ENCODE measurements at regions not wholly inside any gene's neighbourhood (a gene's known extent, or its start where the extent isn't known, plus 50 kb on each side); places are given as distances from the start of the nearest gene placed in this dataset.

DNA sequence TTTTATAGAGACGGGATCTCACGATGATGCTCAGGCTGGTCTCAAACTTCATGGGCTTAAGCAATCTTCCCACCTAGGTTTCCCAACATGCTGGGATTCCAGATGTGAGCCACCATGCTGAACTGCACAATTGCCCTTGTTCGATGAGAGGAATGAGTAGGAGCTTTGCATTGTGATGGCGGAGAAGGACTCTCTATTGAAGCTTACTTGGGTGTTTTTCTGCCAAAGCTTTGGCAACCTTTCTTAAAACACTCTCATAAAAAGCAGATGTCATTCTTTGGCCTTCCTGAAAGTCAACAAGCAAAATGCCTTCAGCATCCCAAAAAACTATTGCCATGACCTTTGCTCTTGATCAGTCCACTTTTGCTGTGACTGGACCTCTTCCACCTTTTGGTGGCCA is 904.8 kb upstream of the TMEM132C start:
- no peak for DNase-seq
- no peaks in the 10 kb centered on the region for H3K9me2 ChIP-seq (ENCODE audit: insufficient read depth)
- H3K27me3 ChIP-seq (ENCODE audit: insufficient read depth, low read depth) = no peaks in the 10 kb centered on the region
- H3K4me1 ChIP-seq (replicated peaks; ENCODE audit: insufficient read depth) = no peaks in the 10 kb centered on the region
- no peaks in the 10 kb centered on the region for H3F3A ChIP-seq (ENCODE audit: insufficient read depth, low read depth)
- H3K4me2 ChIP-seq = no peak overlapping the region
- no peaks in the 10 kb centered on the region for H3K9me3 ChIP-seq (ENCODE audit: insufficient read depth, low read depth)
- no peak overlapping the region for H3K4me3 ChIP-seq
- H3K79me2 ChIP-seq (ENCODE audit: low read depth) = no peaks in the 10 kb centered on the region
- no peaks in the 10 kb centered on the region for H3K36me3 ChIP-seq (ENCODE audit: low read depth)
- TF ChIP-seq, protein P1, sequence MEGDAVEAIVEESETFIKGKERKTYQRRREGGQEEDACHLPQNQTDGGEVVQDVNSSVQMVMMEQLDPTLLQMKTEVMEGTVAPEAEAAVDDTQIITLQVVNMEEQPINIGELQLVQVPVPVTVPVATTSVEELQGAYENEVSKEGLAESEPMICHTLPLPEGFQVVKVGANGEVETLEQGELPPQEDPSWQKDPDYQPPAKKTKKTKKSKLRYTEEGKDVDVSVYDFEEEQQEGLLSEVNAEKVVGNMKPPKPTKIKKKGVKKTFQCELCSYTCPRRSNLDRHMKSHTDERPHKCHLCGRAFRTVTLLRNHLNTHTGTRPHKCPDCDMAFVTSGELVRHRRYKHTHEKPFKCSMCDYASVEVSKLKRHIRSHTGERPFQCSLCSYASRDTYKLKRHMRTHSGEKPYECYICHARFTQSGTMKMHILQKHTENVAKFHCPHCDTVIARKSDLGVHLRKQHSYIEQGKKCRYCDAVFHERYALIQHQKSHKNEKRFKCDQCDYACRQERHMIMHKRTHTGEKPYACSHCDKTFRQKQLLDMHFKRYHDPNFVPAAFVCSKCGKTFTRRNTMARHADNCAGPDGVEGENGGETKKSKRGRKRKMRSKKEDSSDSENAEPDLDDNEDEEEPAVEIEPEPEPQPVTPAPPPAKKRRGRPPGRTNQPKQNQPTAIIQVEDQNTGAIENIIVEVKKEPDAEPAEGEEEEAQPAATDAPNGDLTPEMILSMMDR (conservative IDR thresholded peaks at IDR 0.05) = no peak
- TF ChIP-seq EZH2 (IDR thresholded peaks at IDR 0.05; ENCODE audit: low read depth) = no peak
- H4K20me1 ChIP-seq (ENCODE audit: insufficient read depth) = no peaks in the 10 kb centered on the region
- no peak overlapping the region for H3K27ac ChIP-seq
- ChIA-PET POLR2A (ENCODE audit: unreplicated experiment) (no interaction called here), CTCF (no interaction called here)
- no peak overlapping the region for H2AFZ ChIP-seq
- intact Hi-C loops (cut with micrococcal nuclease; ENCODE audit: unreplicated experiment) = no loop called here
- no TSS peak for BruUV-seq (replicated peaks)

DNA sequence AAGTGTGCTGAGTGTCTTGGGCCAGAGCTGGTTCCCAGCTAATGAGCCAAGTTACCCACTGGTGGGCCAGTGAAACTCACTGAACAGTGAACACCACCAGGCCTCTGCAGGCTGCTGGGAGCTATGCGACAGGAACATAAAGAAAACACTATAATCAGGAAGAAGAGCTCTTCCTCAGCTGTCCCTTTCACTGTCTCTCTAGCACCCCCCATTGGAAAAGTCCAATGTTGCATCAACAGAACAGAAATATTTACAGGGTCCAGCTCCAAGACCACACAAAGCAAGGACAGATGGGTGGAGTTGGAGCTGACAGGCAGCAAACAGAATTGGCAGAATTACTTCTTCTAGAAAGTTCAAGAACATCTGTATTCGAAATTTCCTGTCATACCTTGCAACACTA is 903.6 kb upstream of the TMEM132C start:
- H3K27ac ChIP-seq = no peak overlapping the region
- no peaks in the 10 kb centered on the region for H3K9me3 ChIP-seq (ENCODE audit: insufficient read depth, low read depth)
- DNase-seq = no peak
- no peaks in the 10 kb centered on the region for H3K9me2 ChIP-seq (ENCODE audit: insufficient read depth)
- no peaks in the 10 kb centered on the region for H3K27me3 ChIP-seq (ENCODE audit: insufficient read depth, low read depth)
- no peak overlapping the region for H2AFZ ChIP-seq
- no TSS peak for BruUV-seq (replicated peaks)
- CTCF ChIA-PET = interaction anchor here (0.6 to 0.7 kb wide), 2 partner anchors 17 to 1462 kb away, joined by 3 to 6 read pairs; no protein-coding TSS in a partner anchor
- TF ChIP-seq, protein P1 (conservative IDR thresholded peaks at IDR 0.05) = peak; percentile 42; the same call in 1 of the 2 replicates
- TF ChIP-seq EZH2 (IDR thresholded peaks at IDR 0.05; ENCODE audit: low read depth) = no peak
- intact Hi-C loops (cut with micrococcal nuclease; ENCODE audit: unreplicated experiment) = no loop called here
- no peaks in the 10 kb centered on the region for H4K20me1 ChIP-seq (ENCODE audit: insufficient read depth)
- H3K4me1 ChIP-seq (replicated peaks; ENCODE audit: insufficient read depth) = no peaks in the 10 kb centered on the region
- no peaks in the 10 kb centered on the region for H3K36me3 ChIP-seq (ENCODE audit: low read depth)
- H3K4me3 ChIP-seq = no peak overlapping the region
- H3K4me2 ChIP-seq = no peak overlapping the region
- POLR2A ChIA-PET (ENCODE audit: unreplicated experiment) = no interaction called here
- no peaks in the 10 kb centered on the region for H3K79me2 ChIP-seq (ENCODE audit: low read depth)
- no peaks in the 10 kb centered on the region for H3F3A ChIP-seq (ENCODE audit: insufficient read depth, low read depth)

DNA sequence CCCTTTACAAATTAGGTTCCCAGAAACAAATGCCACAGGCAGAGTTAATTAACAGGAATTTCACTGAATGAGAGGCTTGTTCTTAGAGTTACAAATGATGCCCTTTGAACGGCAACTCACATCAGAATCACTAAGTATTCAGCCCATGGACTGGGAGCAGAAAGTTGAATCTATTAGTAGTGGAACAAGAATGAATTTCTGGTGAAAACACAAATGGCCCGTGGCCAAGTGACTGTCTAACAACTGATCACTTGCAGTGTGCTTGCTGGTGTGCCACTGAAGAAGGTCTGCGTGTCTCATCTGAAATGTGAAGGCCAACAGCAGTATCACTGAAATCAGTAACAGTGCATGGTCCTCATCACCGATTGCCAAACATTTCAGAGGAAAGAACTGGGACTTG is 893.4 kb upstream of the TMEM132C start:
- TF ChIP-seq, protein P1 (conservative IDR thresholded peaks at IDR 0.05) = no peak
- no peak for TF ChIP-seq EZH2 (IDR thresholded peaks at IDR 0.05; ENCODE audit: low read depth)
- intact Hi-C loops (cut with micrococcal nuclease; ENCODE audit: unreplicated experiment) = no loop called here
- Histone ChIP-seq H3K27me3 (ENCODE audit: insufficient read depth, low read depth) (no peaks in the 10 kb centered on the region), H3K9me3 (ENCODE audit: insufficient read depth, low read depth) (no peaks in the 10 kb centered on the region), H4K20me1 (ENCODE audit: insufficient read depth) (no peaks in the 10 kb centered on the region), H3K4me1 (replicated peaks; ENCODE audit: insufficient read depth) (no peaks in the 10 kb centered on the region), H3K36me3 (ENCODE audit: low read depth) (no peaks in the 10 kb centered on the region), H3K4me2 (no peak overlapping the region), H3K27ac (no peak overlapping the region), H3F3A (ENCODE audit: insufficient read depth, low read depth) (no peaks in the 10 kb centered on the region), H3K9me2 (ENCODE audit: insufficient read depth) (no peaks in the 10 kb centered on the region), H3K79me2 (ENCODE audit: low read depth) (no peaks in the 10 kb centered on the region), H3K4me3 (no peak overlapping the region), H2AFZ (no peak overlapping the region)
- POLR2A ChIA-PET (ENCODE audit: unreplicated experiment) = no interaction called here
- BruUV-seq (replicated peaks) = no TSS peak
- DNase-seq = no peak
- CTCF ChIA-PET = no interaction called here
